OCI-LY1 (cell line): ENCODE measurements at regions not wholly inside any gene's neighbourhood (a gene's known extent, or its start where the extent isn't known, plus 50 kb on each side); places are given as distances from the start of the nearest gene placed in this dataset.

Source experiments
- H2AFZ ChIP-seq: fragments of 200-600 bp; sonication (generic), shearing (Covaris generic); 2 replicates; pipeline ENCODE4 v1.6.0; 2014; ENCODE audit warnings: antibody characterized with exemption, mild to moderate bottlenecking, low read length
- H3F3A ChIP-seq: fragments of 200-600 bp; sonication (generic), shearing (Covaris generic); 2 replicates; pipeline ENCODE4 v1.6.0; 2014; ENCODE audit warnings: mild to moderate bottlenecking, antibody characterized with exemption, low read length, moderate library complexity; ENCODE audit not compliant: insufficient read depth
- H3K27ac ChIP-seq: fragments of 200-600 bp; sonication (generic); 2 replicates; pipeline ENCODE4 v1.5.1; 2014; ENCODE audit warnings: low read length, mixed run types, mild to moderate bottlenecking, low read depth; ENCODE audit not compliant: poor library complexity, severe bottlenecking
- H3K27me3 ChIP-seq: fragments of 200-600 bp; sonication (generic); 2 replicates; pipeline ENCODE4 v1.6.0; 2014; ENCODE audit warnings: antibody characterized with exemption, mild to moderate bottlenecking, low read length, moderate library complexity; ENCODE audit not compliant: insufficient read depth
- H3K36me3 ChIP-seq: fragments of 200-600 bp; sonication (generic); 2 replicates; pipeline ENCODE4 v1.6.1; 2014; ENCODE audit warnings: mild to moderate bottlenecking, antibody characterized with exemption, low read length, moderate library complexity, mixed read lengths; ENCODE audit not compliant: insufficient read depth
- H3K4me1 ChIP-seq: fragments of 200-600 bp; sonication (generic); 2 replicates; pipeline ENCODE4 v1.5.1; 2014; ENCODE audit warnings: mild to moderate bottlenecking, low read length, moderate library complexity; ENCODE audit not compliant: insufficient read depth, severe bottlenecking
- H3K4me2 ChIP-seq: fragments of 200-600 bp; sonication (generic), shearing (Covaris generic); 2 replicates; pipeline ENCODE4 v1.6.1; 2014; ENCODE audit warnings: low read length
- H3K4me3 ChIP-seq: fragments of 200-600 bp; sonication (generic); 2 replicates; pipeline ENCODE4 v1.5.1; 2014; ENCODE audit warnings: low read length, low read depth, mild to moderate bottlenecking, mixed read lengths; ENCODE audit not compliant: poor library complexity, severe bottlenecking
- H3K79me2 ChIP-seq: fragments of 200-600 bp; shearing (Covaris generic); 2 replicates; pipeline ENCODE4 v1.6.1; 2016; ENCODE audit warnings: mixed run types, low read length, mixed read lengths; ENCODE audit not compliant: insufficient read depth
- H3K9ac ChIP-seq: fragments of 200-600 bp; sonication (generic), shearing (Covaris generic); 2 replicates; pipeline ENCODE4 v1.6.1; 2014; ENCODE audit warnings: mild to moderate bottlenecking, low read length, mixed read lengths
- H3K9me2 ChIP-seq: fragments of 200-600 bp; sonication (generic), shearing (Covaris generic); 2 replicates; pipeline ENCODE4 v1.6.1; 2014; ENCODE audit warnings: low read depth, mild to moderate bottlenecking, low read length, mixed read lengths
- H3K9me3 ChIP-seq: fragments of 200-600 bp; shearing (Covaris generic); 2 replicates; pipeline ENCODE4 v1.6.1; 2014; ENCODE audit warnings: low read length, mixed read lengths
- H4K20me1 ChIP-seq: fragments of 200-600 bp; sonication (generic), shearing (Covaris generic); 2 replicates; pipeline ENCODE4 v1.6.0; 2016; ENCODE audit warnings: mild to moderate bottlenecking, low read length; ENCODE audit not compliant: insufficient read depth
- EZH2 ChIP-seq: fragments of 200-600 bp; sonication (generic), shearing (Covaris generic); IDR thresholded peaks from 2 replicates; pipeline ENCODE4 v1.8.0; 2017; ENCODE audit warnings: borderline replicate concordance, mixed run types, mild to moderate bottlenecking, antibody characterized with exemption, low read length, moderate library complexity, mixed read lengths
- TF ChIP-seq, protein P1 (sequence below): fragments of 200-600 bp; sonication (generic), shearing (Covaris generic); IDR thresholded peaks from 2 replicates; pipeline ENCODE4 v1.5.1; 2017; ENCODE audit warnings: mild to moderate bottlenecking, antibody characterized with exemption, low read length, moderate library complexity, mixed read lengths

- H2AFZ ChIP-seq: no peak overlapping the region
- no peaks in the 10 kb centered on the region; the same call in 1 of the 2 replicates for H3K36me3 ChIP-seq
- H3K4me1 ChIP-seq: no peaks in the 10 kb centered on the region
- no peaks in the 10 kb centered on the region for H4K20me1 ChIP-seq
- H3K27me3 ChIP-seq: peaks cover 33% of the 10 kb centered on the region; the same call in 1 of the 2 replicates
- TF ChIP-seq, protein P1, sequence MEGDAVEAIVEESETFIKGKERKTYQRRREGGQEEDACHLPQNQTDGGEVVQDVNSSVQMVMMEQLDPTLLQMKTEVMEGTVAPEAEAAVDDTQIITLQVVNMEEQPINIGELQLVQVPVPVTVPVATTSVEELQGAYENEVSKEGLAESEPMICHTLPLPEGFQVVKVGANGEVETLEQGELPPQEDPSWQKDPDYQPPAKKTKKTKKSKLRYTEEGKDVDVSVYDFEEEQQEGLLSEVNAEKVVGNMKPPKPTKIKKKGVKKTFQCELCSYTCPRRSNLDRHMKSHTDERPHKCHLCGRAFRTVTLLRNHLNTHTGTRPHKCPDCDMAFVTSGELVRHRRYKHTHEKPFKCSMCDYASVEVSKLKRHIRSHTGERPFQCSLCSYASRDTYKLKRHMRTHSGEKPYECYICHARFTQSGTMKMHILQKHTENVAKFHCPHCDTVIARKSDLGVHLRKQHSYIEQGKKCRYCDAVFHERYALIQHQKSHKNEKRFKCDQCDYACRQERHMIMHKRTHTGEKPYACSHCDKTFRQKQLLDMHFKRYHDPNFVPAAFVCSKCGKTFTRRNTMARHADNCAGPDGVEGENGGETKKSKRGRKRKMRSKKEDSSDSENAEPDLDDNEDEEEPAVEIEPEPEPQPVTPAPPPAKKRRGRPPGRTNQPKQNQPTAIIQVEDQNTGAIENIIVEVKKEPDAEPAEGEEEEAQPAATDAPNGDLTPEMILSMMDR: no peak
- TF ChIP-seq EZH2: no peak
- no peak overlapping the region for H3K4me3 ChIP-seq
- H3K9me3 ChIP-seq: no peaks in the 10 kb centered on the region
- H3K27ac ChIP-seq: no peak overlapping the region
- H3K4me2 ChIP-seq: no peak overlapping the region
- no peaks in the 10 kb centered on the region for H3K79me2 ChIP-seq
- H3K9ac ChIP-seq: no peak overlapping the region
- no peaks in the 10 kb centered on the region for H3F3A ChIP-seq
- H3K9me2 ChIP-seq: no peaks in the 10 kb centered on the region
Measured at GRCh38 chr16:85348065-85348840, 236.0 kb upstream of the CIBAR2 start.

DNA sequence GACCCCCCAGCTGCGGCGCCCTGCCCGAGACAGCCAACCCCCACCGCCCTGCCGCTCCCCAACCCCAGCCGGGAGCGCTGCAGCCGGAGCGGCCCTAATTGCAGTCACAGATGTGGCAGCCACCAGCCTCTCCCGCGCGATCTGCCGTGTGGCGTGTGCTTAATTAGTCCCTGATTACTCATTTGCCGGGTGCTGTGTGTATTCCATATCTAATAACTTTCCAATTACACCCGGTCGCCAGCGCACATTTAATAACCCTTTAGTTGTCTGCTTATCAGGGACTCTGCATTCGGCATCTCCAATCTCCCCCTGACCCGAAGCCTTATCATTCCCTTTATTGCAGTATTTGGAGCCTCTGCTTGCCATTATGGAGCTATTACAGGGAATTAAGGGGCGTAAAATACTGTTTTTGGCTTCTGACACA lies 236.7 kb upstream of the CIBAR2 start:
- Histone ChIP-seq H3K9me3 (no peaks in the 10 kb centered on the region), H3K79me2 (no peaks in the 10 kb centered on the region), H4K20me1 (no peaks in the 10 kb centered on the region), H3K4me3 (no peak overlapping the region), H3K9ac (no peak overlapping the region), H3K9me2 (no peaks in the 10 kb centered on the region), H2AFZ (no peak overlapping the region), H3K4me2 (no peak overlapping the region), H3K27me3 (peaks cover 35% of the 10 kb centered on the region; the same call in 1 of the 2 replicates), H3K4me1 (no peaks in the 10 kb centered on the region), H3K36me3 (no peaks in the 10 kb centered on the region; the same call in 1 of the 2 replicates), H3K27ac (no peak overlapping the region), H3F3A (no peaks in the 10 kb centered on the region)
- TF ChIP-seq EZH2: no peak
- TF ChIP-seq, protein P1: no peak

- H3K4me3 ChIP-seq: no peak overlapping the region
- H3K79me2 ChIP-seq: no peaks in the 10 kb centered on the region
- H3K27me3 ChIP-seq: peaks cover 31% of the 10 kb centered on the region; the same call in 1 of the 2 replicates
- TF ChIP-seq, protein P1: no peak
- no peak for TF ChIP-seq EZH2
- H3F3A ChIP-seq: no peaks in the 10 kb centered on the region
- no peak overlapping the region for H3K4me2 ChIP-seq
- no peak overlapping the region for H3K9ac ChIP-seq
- no peaks in the 10 kb centered on the region; the same call in 1 of the 2 replicates for H3K36me3 ChIP-seq
- no peak overlapping the region for H3K27ac ChIP-seq
- no peaks in the 10 kb centered on the region for H3K4me1 ChIP-seq
- no peaks in the 10 kb centered on the region for H4K20me1 ChIP-seq
- H2AFZ ChIP-seq: no peak overlapping the region
- H3K9me3 ChIP-seq: no peaks in the 10 kb centered on the region
- H3K9me2 ChIP-seq: no peaks in the 10 kb centered on the region
Measured at GRCh38 chr16:85349365-85350145, 237.3 kb upstream of the CIBAR2 start.
